ENCODE measurements at regions not wholly inside any gene's neighbourhood (a gene's known extent, or its start where the extent isn't known, plus 50 kb on each side); places are given as distances from the start of the nearest gene placed in this dataset.

- TF ChIP-seq CTCF (IDR thresholded peaks at IDR 0.05) (no peak), POLR2AphosphoS5 (IDR thresholded peaks at IDR 0.05) (peak in 1 of 3 donors; percentile 45), EP300 (IDR thresholded peaks at IDR 0.05; ENCODE audit: low read depth) (no peak), POLR2A (IDR thresholded peaks at IDR 0.05) (no peak)
Measured at GRCh38 chrX:38927592-38927991, 126.3 kb downstream of the MID1IP1 start.

Data from transverse colon (tissue), 4 donors.